SK-N-SH (cell line): ENCODE measurements at regions not wholly inside any gene's neighbourhood (a gene's known extent, or its start where the extent isn't known, plus 50 kb on each side); places are given as distances from the start of the nearest gene placed in this dataset.

Experiments used
- CTCF ChIA-PET: fragments of 300-600, 350-600 bp; formaldehyde crosslinking; extraction: SDS; loops from one replicate; lab custom pipeline; 2021; lab: Yijun Ruan, JAX
- POLR2A ChIA-PET: fragments of 350-600 bp; sonication (Branson Sonifier 250); formaldehyde crosslinking; extraction: SDS; loops from one replicate; lab custom pipeline; 2020; ENCODE audit warnings: antibody characterized with exemption, inconsistent platforms; lab: Yijun Ruan, JAX
- DNase-seq: peaks from one replicate; pipeline ENCODE4 v3.0.0; 2012
- H2AFZ ChIP-seq: fragments of 200-600 bp; sonication (generic); 2 replicates; pipeline ENCODE4 v1.8.1; 2016; ENCODE audit warnings: antibody characterized with exemption, mild to moderate bottlenecking, low read depth
- H3F3A ChIP-seq: fragments of 200-600 bp; sonication (generic); replicated peaks from 2 replicates; pipeline ENCODE3; 2016; ENCODE audit warnings: antibody characterized with exemption, mild to moderate bottlenecking; ENCODE audit not compliant: insufficient read depth
- H3K27ac ChIP-seq, 2 experiments: fragments of 200-500 bp in 1 of 2; fragments of 200-600 bp in 1 of 2; sonication (Bioruptor generic) in 1 of 2; sonication (generic), shearing (Covaris generic) in 1 of 2; 2 replicates each; pipeline versions ENCODE4 v1.5.1 to v1.6.1; 2014 to 2016; ENCODE audit warnings: low read depth in 2 of 2, inconsistent platforms in 1 of 2, low read length in 1 of 2, mild to moderate bottlenecking in 1 of 2, mixed read lengths in 1 of 2
- H3K27me3 ChIP-seq: fragments of 200-600 bp; sonication (generic), shearing (Covaris generic); 2 replicates; pipeline ENCODE4 v1.6.1; 2016; ENCODE audit warnings: mixed run types; ENCODE audit not compliant: insufficient read depth
- H3K36me3 ChIP-seq, 2 experiments: fragments of 200-500 bp in 1 of 2; fragments of 200-600 bp in 1 of 2; sonication (Bioruptor generic) in 1 of 2; sonication (generic) in 1 of 2; replicated peaks in 1 of 2; 2 replicates each; pipeline versions ENCODE3 to v1.5.1; 2014 to 2016; ENCODE audit warnings: low read length in 1 of 2, mild to moderate bottlenecking in 1 of 2; ENCODE audit not compliant: insufficient read depth in 2 of 2, control insufficient read depth in 1 of 2
- H3K4me1 ChIP-seq, 2 experiments: fragments of 200-500 bp in 1 of 2; fragments of 200-600 bp in 1 of 2; sonication (Bioruptor generic) in 1 of 2; sonication (generic), shearing (Covaris generic) in 1 of 2; 2 replicates each; pipeline versions ENCODE4 v1.5.1 to v1.6.1; 2014 to 2016; ENCODE audit warnings: low read depth in 1 of 2, low read length in 1 of 2, mixed run types in 1 of 2; ENCODE audit not compliant: insufficient read depth in 2 of 2, control insufficient read depth in 1 of 2
- H3K4me2 ChIP-seq: fragments of 200-600 bp; sonication (generic), shearing (Covaris generic); 2 replicates; pipeline ENCODE4 v1.6.1; 2017; ENCODE audit warnings: mixed run types
- H3K4me3 ChIP-seq, 2 experiments: fragments of 200-500 bp in 1 of 2; fragments of 200-600 bp in 1 of 2; sonication (Bioruptor generic) in 1 of 2; sonication (generic), shearing (Covaris generic) in 1 of 2; 2 replicates each; pipeline versions ENCODE4 v1.5.1 to v1.8.1; 2014 to 2016; ENCODE audit warnings: low read depth in 2 of 2, inconsistent platforms in 1 of 2, low read length in 1 of 2, mild to moderate bottlenecking in 1 of 2, mixed read lengths in 1 of 2, moderate library complexity in 1 of 2
- H3K79me2 ChIP-seq: fragments of 200-600 bp; sonication (generic); 2 replicates; pipeline ENCODE4 v1.8.1; 2017; ENCODE audit warnings: mild to moderate bottlenecking; ENCODE audit not compliant: insufficient read depth
- H3K9ac ChIP-seq: fragments of 200-600 bp; sonication (generic); 2 replicates; pipeline ENCODE4 v1.6.1; 2017; ENCODE audit warnings: mixed run types
- H3K9me2 ChIP-seq: fragments of 200-600 bp; sonication (generic); 2 replicates; pipeline ENCODE4 v1.6.1; 2017; ENCODE audit warnings: mixed run types
- H3K9me3 ChIP-seq: fragments of 200-600 bp; sonication (generic); 2 replicates; pipeline ENCODE4 v1.6.1; 2017; ENCODE audit warnings: mixed run types, mild to moderate bottlenecking, moderate library complexity
- H4K20me1 ChIP-seq: fragments of 200-600 bp; sonication (generic); 2 replicates; pipeline ENCODE4 v1.6.1; 2017; ENCODE audit warnings: mild to moderate bottlenecking, mixed run types; ENCODE audit not compliant: insufficient read depth
- CTCF ChIP-seq: fragments of 200-600 bp; sonication (generic); IDR thresholded peaks from 2 replicates; pipeline ENCODE4 v1.6.1; 2017; ENCODE audit warnings: antibody characterized with exemption, mild to moderate bottlenecking, moderate library complexity
- EP300 ChIP-seq, 2 experiments: IDR thresholded peaks; 2 replicates each; pipeline versions ENCODE4 v1.4.0 to v1.6.1; 2012; ENCODE audit warnings: borderline replicate concordance in 1 of 2, low read depth in 1 of 2, low read length in 1 of 2
- EZH2phosphoT487 ChIP-seq: fragments of 200-600 bp; sonication (generic); IDR thresholded peaks from 2 replicates; pipeline ENCODE4 v1.6.1; 2017; ENCODE audit warnings: low read depth, mixed run types, mild to moderate bottlenecking, antibody characterized with exemption, moderate library complexity, borderline replicate concordance
- FOXM1 ChIP-seq: IDR thresholded peaks from 2 replicates; pipeline ENCODE4 v1.4.0; 2012; ENCODE audit warnings: low read depth, mild to moderate bottlenecking
- GABPA ChIP-seq: IDR thresholded peaks from 2 replicates; pipeline ENCODE4 v1.4.0; 2012; ENCODE audit warnings: low read depth, mild to moderate bottlenecking
- GATA2 ChIP-seq: sonication (generic); formaldehyde crosslinking; IDR thresholded peaks from 2 replicates; pipeline ENCODE4 v1.5.0; 2020; ENCODE audit warnings: mild to moderate bottlenecking, missing genetic modification reagents
- MEF2A ChIP-seq: IDR thresholded peaks from 2 replicates; pipeline ENCODE4 v1.4.0; 2012; ENCODE audit warnings: low read depth, borderline replicate concordance
- RCOR1 ChIP-seq: fragments of 150-350 bp; IDR thresholded peaks from 2 replicates; pipeline ENCODE4 v1.6.1; 2017; ENCODE audit warnings: antibody characterized with exemption, low read length
- REST ChIP-seq: IDR thresholded peaks from 2 replicates; pipeline ENCODE4 v1.6.1; 2012; ENCODE audit warnings: mild to moderate bottlenecking, low read depth, low read length, moderate library complexity
- RXRA ChIP-seq: IDR thresholded peaks from 2 replicates; pipeline ENCODE4 v1.4.0; 2012; ENCODE audit warnings: low read depth, mild to moderate bottlenecking, borderline replicate concordance
- TCF12 ChIP-seq: IDR thresholded peaks from 2 replicates; pipeline ENCODE4 v1.4.0; 2012
- USF1 ChIP-seq: IDR thresholded peaks from 2 replicates; pipeline ENCODE4 v1.4.0; 2012; ENCODE audit warnings: low read depth, borderline replicate concordance
- YY1 ChIP-seq: IDR thresholded peaks from 2 replicates; pipeline ENCODE4 v1.4.0; 2012; ENCODE audit warnings: low read depth, mild to moderate bottlenecking
- WGBS: methylation state at CpG from one replicate; pipeline ENCODE4 v1.1.6; 2017; ENCODE audit warnings: low lambda C conversion rate; 5-methylcytosine and 5-hydroxymethylcytosine counted together
- TF ChIP-seq, protein P1 (sequence below): fragments of 150-350 bp; IDR thresholded peaks from 2 replicates; pipeline ENCODE4 v1.6.1; 2017; ENCODE audit warnings: antibody characterized with exemption, low read length, low read depth, borderline replicate concordance

GRCh38 chr11:81496601-81497000 is 1237.1 kb downstream of the FAM181B start:
- Histone ChIP-seq H3K27ac (no peak overlapping the region), H4K20me1 (no peaks in the 10 kb centered on the region), H3K4me1 (no peaks in the 10 kb centered on the region), H3K9me3 (no peaks in the 10 kb centered on the region), H3K9ac (no peak overlapping the region), H3K36me3 (no peaks in the 10 kb centered on the region), H3K79me2 (no peaks in the 10 kb centered on the region), H3K4me2 (no peak overlapping the region), H3K27me3 (no peaks in the 10 kb centered on the region), H2AFZ (no peak overlapping the region), H3K4me3 (no peak overlapping the region), H3K9me2 (no peaks in the 10 kb centered on the region), H3F3A (no peaks in the 10 kb centered on the region)
- no peak for TF ChIP-seq RXRA
- no peak for TF ChIP-seq EZH2phosphoT487
- TF ChIP-seq GABPA: no peak
- no peak for TF ChIP-seq TCF12
- no peak for TF ChIP-seq GATA2 (CRISPR knock-in tag)
- no peak for TF ChIP-seq USF1
- TF ChIP-seq REST: no peak
- no peak for TF ChIP-seq MEF2A
- TF ChIP-seq RCOR1: no peak
- TF ChIP-seq, protein P1, sequence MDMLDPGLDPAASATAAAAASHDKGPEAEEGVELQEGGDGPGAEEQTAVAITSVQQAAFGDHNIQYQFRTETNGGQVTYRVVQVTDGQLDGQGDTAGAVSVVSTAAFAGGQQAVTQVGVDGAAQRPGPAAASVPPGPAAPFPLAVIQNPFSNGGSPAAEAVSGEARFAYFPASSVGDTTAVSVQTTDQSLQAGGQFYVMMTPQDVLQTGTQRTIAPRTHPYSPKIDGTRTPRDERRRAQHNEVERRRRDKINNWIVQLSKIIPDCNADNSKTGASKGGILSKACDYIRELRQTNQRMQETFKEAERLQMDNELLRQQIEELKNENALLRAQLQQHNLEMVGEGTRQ: no peak
- no peak for TF ChIP-seq CTCF
- TF ChIP-seq YY1: no peak
- TF ChIP-seq FOXM1: no peak
- no peak for TF ChIP-seq EP300 (IDR thresholded peaks at IDR 0.05; ENCODE audit: borderline replicate concordance in 1 of 2, low read depth in 1 of 2, low read length in 1 of 2)
- no peak for DNase-seq
- CTCF ChIA-PET: interaction anchor here (0.6 to 1.5 kb wide), 11 partner anchors 13 to 1872 kb away, joined by 3 to 4 read pairs (median 3); no protein-coding TSS in a partner anchor
- WGBS: 8% methylated on average over 1 of the region's 1 CpG
- POLR2A ChIA-PET: no interaction called here
